Cardiac muscle cell (in vitro differentiated cells and primary cell): ENCODE measurements at regions not wholly inside any gene's neighbourhood (a gene's known extent, or its start where the extent isn't known, plus 50 kb on each side); places are given as distances from the start of the nearest gene placed in this dataset.

ENCODE experiments used
- DNase-seq, 2 donors: peaks; one replicate each; pipeline versions ENCODE4 v3.0.0 to v3.0.0-alpha.2; 2010 to 2017; ENCODE audit warnings: low read depth in 1 of 2, low spot score in 1 of 2
- H3K27ac ChIP-seq: fragments of 200-600 bp; sonication (generic); 2 replicates; pipeline ENCODE4 v1.5.1; 2016
- H3K27me3 ChIP-seq: fragments of 200-600 bp; sonication (generic); 2 replicates; pipeline ENCODE4 v1.6.0; 2016; ENCODE audit warnings: control low read depth
- H3K36me3 ChIP-seq: fragments of 200-600 bp; sonication (generic); 2 replicates; pipeline ENCODE4 v1.5.1; 2016; ENCODE audit warnings: control low read depth
- H3K4me1 ChIP-seq: fragments of 200-600 bp; sonication (generic); 2 replicates; pipeline ENCODE4 v1.8.1; 2017; ENCODE audit warnings: low read depth, mild to moderate bottlenecking, mixed run types
- H3K4me3 ChIP-seq: fragments of 200-600 bp; sonication (generic); 2 replicates; pipeline ENCODE4 v1.5.1; 2016; ENCODE audit warnings: mild to moderate bottlenecking
- H3K9me3 ChIP-seq: fragments of 200-600 bp; sonication (generic); 2 replicates; pipeline ENCODE4 v1.5.1; 2017; ENCODE audit warnings: low read depth, mild to moderate bottlenecking, control low read depth
- CTCF ChIP-seq: IDR thresholded peaks from 2 replicates; pipeline ENCODE4 v1.5.1; 2012; ENCODE audit warnings: low read depth, mild to moderate bottlenecking, low read length

GRCh38 chr3:102571006-102571405 lies 136.2 kb downstream of the ZPLD1 start:
- no peak for DNase-seq
- H3K4me3 ChIP-seq: no peak overlapping the region
- no peak for TF ChIP-seq CTCF
- H3K36me3 ChIP-seq: no peaks in the 10 kb centered on the region
- H3K4me1 ChIP-seq: no peaks in the 10 kb centered on the region
- H3K27me3 ChIP-seq: no peaks in the 10 kb centered on the region
- H3K9me3 ChIP-seq: no peaks in the 10 kb centered on the region
- no peak overlapping the region for H3K27ac ChIP-seq

GRCh38 chr3:102571720-102572384 lies 137.0 kb downstream of the ZPLD1 start:
- Histone ChIP-seq H3K27me3 (no peaks in the 10 kb centered on the region), H3K9me3 (no peaks in the 10 kb centered on the region), H3K4me1 (no peaks in the 10 kb centered on the region), H3K4me3 (no peak overlapping the region), H3K27ac (no peak overlapping the region), H3K36me3 (no peaks in the 10 kb centered on the region)
- no peak for DNase-seq
- TF ChIP-seq CTCF: no peak

- H3K27ac ChIP-seq: no peak overlapping the region
- H3K4me3 ChIP-seq: no peak overlapping the region
- DNase-seq: no peak
- no peaks in the 10 kb centered on the region for H3K36me3 ChIP-seq
- no peaks in the 10 kb centered on the region for H3K27me3 ChIP-seq
- no peaks in the 10 kb centered on the region for H3K4me1 ChIP-seq
- no peaks in the 10 kb centered on the region for H3K9me3 ChIP-seq
- no peak for TF ChIP-seq CTCF
Observed at GRCh38 chr3:102573483-102574028, 138.7 kb downstream of the ZPLD1 start.

- no peak overlapping the region for H3K4me3 ChIP-seq
- TF ChIP-seq CTCF: no peak
- H3K9me3 ChIP-seq: no peaks in the 10 kb centered on the region
- no peaks in the 10 kb centered on the region for H3K36me3 ChIP-seq
- DNase-seq: no peak
- H3K27ac ChIP-seq: no peak overlapping the region
- H3K27me3 ChIP-seq: no peaks in the 10 kb centered on the region
- H3K4me1 ChIP-seq: no peaks in the 10 kb centered on the region
Observed at GRCh38 chr3:102574355-102574754, 139.5 kb downstream of the ZPLD1 start.

- Histone ChIP-seq H3K4me1 (no peaks in the 10 kb centered on the region), H3K36me3 (no peaks in the 10 kb centered on the region), H3K27ac (no peak overlapping the region), H3K9me3 (no peaks in the 10 kb centered on the region), H3K4me3 (no peak overlapping the region), H3K27me3 (no peaks in the 10 kb centered on the region)
- TF ChIP-seq CTCF: no peak
- DNase-seq: no peak
Observed at GRCh38 chr3:102576651-102577050, 141.8 kb downstream of the ZPLD1 start.
